IPS-18a (cell line): ENCODE measurements at regions not wholly inside any gene's neighbourhood (a gene's known extent, or its start where the extent isn't known, plus 50 kb on each side); places are given as distances from the start of the nearest gene placed in this dataset.

Experiments
- H3K27ac ChIP-seq: one replicate; pipeline ENCODE4 v1.5.1; 2013; ENCODE audit warnings: low read length
- H3K27me3 ChIP-seq: one replicate; pipeline ENCODE4 v1.6.1; 2013; ENCODE audit warnings: mild to moderate bottlenecking, low read length; ENCODE audit not compliant: control insufficient read depth, insufficient read depth
- H3K36me3 ChIP-seq: one replicate; pipeline ENCODE4 v1.6.1; 2013; ENCODE audit warnings: low read depth, low read length; ENCODE audit not compliant: control insufficient read depth
- H3K4me1 ChIP-seq: one replicate; pipeline ENCODE4 v1.6.1; 2013; ENCODE audit warnings: low read depth, low read length; ENCODE audit not compliant: control insufficient read depth
- H3K4me3 ChIP-seq: one replicate; pipeline ENCODE4 v1.5.1; 2013; ENCODE audit warnings: low read length
- H3K9ac ChIP-seq: one replicate; pipeline ENCODE4 v1.6.1; 2013; ENCODE audit warnings: mild to moderate bottlenecking, low read length, moderate library complexity
- H3K9me3 ChIP-seq: one replicate; pipeline ENCODE4 v1.6.1; 2013; ENCODE audit warnings: low read depth, low read length; ENCODE audit not compliant: control insufficient read depth

GRCh38 chr17:77793146-77793970 lies 165.1 kb upstream of the TNRC6C start:
- no peak overlapping the region for H3K9ac ChIP-seq
- H3K27me3 ChIP-seq, result peaks cover 75% of the 10 kb centered on the region
- no peak overlapping the region for H3K4me3 ChIP-seq
- H3K4me1 ChIP-seq, result peaks cover 9% of the 10 kb centered on the region
- H3K9me3 ChIP-seq, result no peaks in the 10 kb centered on the region
- no peaks in the 10 kb centered on the region for H3K36me3 ChIP-seq
- no peak overlapping the region for H3K27ac ChIP-seq

GRCh38 chr17:77793971-77794235 lies 164.6 kb upstream of the TNRC6C start:
- no peak overlapping the region for H3K4me3 ChIP-seq
- H3K27me3 ChIP-seq, result peaks cover 70% of the 10 kb centered on the region
- no peaks in the 10 kb centered on the region for H3K36me3 ChIP-seq
- no peak overlapping the region for H3K27ac ChIP-seq
- H3K4me1 ChIP-seq, result peaks cover 9% of the 10 kb centered on the region
- no peaks in the 10 kb centered on the region for H3K9me3 ChIP-seq
- no peak overlapping the region for H3K9ac ChIP-seq

GRCh38 chr17:77794846-77795245 lies 163.7 kb upstream of the TNRC6C start:
- peaks cover 6% of the 10 kb centered on the region for H3K4me1 ChIP-seq
- H3K27me3 ChIP-seq, result peaks cover 60% of the 10 kb centered on the region
- H3K36me3 ChIP-seq, result no peaks in the 10 kb centered on the region
- no peak overlapping the region for H3K4me3 ChIP-seq
- no peaks in the 10 kb centered on the region for H3K9me3 ChIP-seq
- H3K9ac ChIP-seq, result no peak overlapping the region
- no peak overlapping the region for H3K27ac ChIP-seq

GRCh38 chr17:77795685-77796084 lies 162.8 kb upstream of the TNRC6C start:
- Histone ChIP-seq H3K4me3 (no peak overlapping the region), H3K27ac (no peak overlapping the region), H3K9ac (no peak overlapping the region), H3K27me3 (peaks cover 55% of the 10 kb centered on the region), H3K36me3 (no peaks in the 10 kb centered on the region), H3K9me3 (no peaks in the 10 kb centered on the region), H3K4me1 (no peaks in the 10 kb centered on the region)

- H3K36me3 ChIP-seq, result no peaks in the 10 kb centered on the region
- H3K27ac ChIP-seq, result no peak overlapping the region
- peaks cover 51% of the 10 kb centered on the region for H3K27me3 ChIP-seq
- no peak overlapping the region for H3K4me3 ChIP-seq
- H3K4me1 ChIP-seq, result no peaks in the 10 kb centered on the region
- H3K9ac ChIP-seq, result no peak overlapping the region
- H3K9me3 ChIP-seq, result no peaks in the 10 kb centered on the region
Measured at GRCh38 chr17:77796176-77796860, 162.2 kb upstream of the TNRC6C start.

GRCh38 chr17:77798031-77798430 lies 160.5 kb upstream of the TNRC6C start:
- Histone ChIP-seq H3K4me1 (peaks cover 13% of the 10 kb centered on the region), H3K9ac (no peak overlapping the region), H3K27me3 (peaks cover 54% of the 10 kb centered on the region), H3K36me3 (no peaks in the 10 kb centered on the region), H3K9me3 (no peaks in the 10 kb centered on the region), H3K4me3 (no peak overlapping the region), H3K27ac (no peak overlapping the region)

GRCh38 chr17:77798481-77798880 lies 160.0 kb upstream of the TNRC6C start:
- Histone ChIP-seq H3K4me3 (no peak overlapping the region), H3K27ac (no peak overlapping the region), H3K9me3 (no peaks in the 10 kb centered on the region), H3K9ac (no peak overlapping the region), H3K36me3 (no peaks in the 10 kb centered on the region), H3K27me3 (peaks cover 54% of the 10 kb centered on the region), H3K4me1 (peaks cover 16% of the 10 kb centered on the region)

GRCh38 chr17:77800816-77801215 lies 157.7 kb upstream of the TNRC6C start:
- Histone ChIP-seq H3K27me3 (peaks cover 50% of the 10 kb centered on the region), H3K4me1 (peaks cover 16% of the 10 kb centered on the region), H3K9ac (no peak overlapping the region), H3K4me3 (no peak overlapping the region), H3K36me3 (no peaks in the 10 kb centered on the region), H3K9me3 (no peaks in the 10 kb centered on the region), H3K27ac (no peak overlapping the region)

- H3K4me3 ChIP-seq, result peak overlapping the region; percentile 34
- peaks cover 16% of the 10 kb centered on the region for H3K4me1 ChIP-seq
- H3K9ac ChIP-seq, result no peak overlapping the region
- no peak overlapping the region for H3K27ac ChIP-seq
- peaks cover 48% of the 10 kb centered on the region for H3K27me3 ChIP-seq
- H3K36me3 ChIP-seq, result no peaks in the 10 kb centered on the region
- no peaks in the 10 kb centered on the region for H3K9me3 ChIP-seq
Measured at GRCh38 chr17:77801545-77802332, 156.8 kb upstream of the TNRC6C start.

GRCh38 chr17:77802333-77802615 lies 156.2 kb upstream of the TNRC6C start:
- H3K4me1 ChIP-seq, result peaks cover 16% of the 10 kb centered on the region
- H3K27ac ChIP-seq, result no peak overlapping the region
- H3K4me3 ChIP-seq, result peak overlapping the region; percentile 34
- peaks cover 48% of the 10 kb centered on the region for H3K27me3 ChIP-seq
- H3K9ac ChIP-seq, result peak overlapping the region; percentile 28
- H3K9me3 ChIP-seq, result no peaks in the 10 kb centered on the region
- no peaks in the 10 kb centered on the region for H3K36me3 ChIP-seq

- Histone ChIP-seq H3K27ac (no peak overlapping the region), H3K36me3 (no peaks in the 10 kb centered on the region), H3K27me3 (peaks cover 46% of the 10 kb centered on the region), H3K9ac (peak overlapping the region; percentile 28), H3K9me3 (no peaks in the 10 kb centered on the region), H3K4me3 (peak overlapping the region; percentile 34), H3K4me1 (peaks cover 16% of the 10 kb centered on the region)
Measured at GRCh38 chr17:77802811-77803220, 155.7 kb upstream of the TNRC6C start.
